Breast epithelium (tissue), 3 donors: ENCODE measurements at regions not wholly inside any gene's neighbourhood (a gene's known extent, or its start where the extent isn't known, plus 50 kb on each side); places are given as distances from the start of the nearest gene placed in this dataset.

Source experiments
- CTCF ChIP-seq, 3 donors: fragments of 450-650 bp; IDR thresholded peaks; one replicate each; pipeline ENCODE4 v1.5.1; 2016 to 2017; ENCODE audit warnings: antibody characterized with exemption in 3 of 3, mild to moderate bottlenecking in 3 of 3, moderate library complexity in 3 of 3
- POLR2A ChIP-seq: fragments of 450-650 bp; IDR thresholded peaks from one replicate; pipeline ENCODE4 v1.6.1; 2016; ENCODE audit warnings: antibody characterized with exemption, mild to moderate bottlenecking, moderate library complexity
- POLR2AphosphoS5 ChIP-seq, 3 donors: sonication (generic); formaldehyde crosslinking; IDR thresholded peaks; one replicate each; pipeline ENCODE4 v1.6.1; 2017; ENCODE audit warnings: antibody characterized with exemption in 3 of 3

- TF ChIP-seq CTCF (IDR thresholded peaks at IDR 0.05), result no peak
- no peak for TF ChIP-seq POLR2A
- no peak for TF ChIP-seq POLR2AphosphoS5 (IDR thresholded peaks at IDR 0.05)
Measured at GRCh38 chr4:166274775-166275174, 401.7 kb downstream of the TLL1 start.
